PC-3 (cell line): ENCODE measurements at regions not wholly inside any gene's neighbourhood (a gene's known extent, or its start where the extent isn't known, plus 50 kb on each side); places are given as distances from the start of the nearest gene placed in this dataset.

Source experiments
- ATAC-seq: fragments of 200-7000 bp; cut with Tn5 transposase; 2 replicates; pipeline ENCODE4 v1.9.1; 2020; ENCODE audit warnings: mild to moderate bottlenecking, moderate library complexity
- BruUV-seq: library from RNA; stranded (reverse); fragments of 400-500 nt; replicated peaks from 2 replicates; lab custom pipeline; 2021; lab: Mats Ljungman, UMichigan
- CTCF ChIA-PET: fragments of 300-600 bp; sonication (Branson Sonifier 250); formaldehyde crosslinking; loops from one replicate; lab custom pipeline; 2022; ENCODE audit warnings: antibody characterized with exemption; lab: Charles Lee
- POLR2A ChIA-PET: fragments of 300-600 bp; sonication (Branson Sonifier 250); formaldehyde crosslinking; loops from one replicate; lab custom pipeline; 2022; ENCODE audit warnings: antibody characterized with exemption; ENCODE audit not compliant: unreplicated experiment; lab: Charles Lee
- DNase-seq: peaks from one replicate; pipeline ENCODE4 v3.0.0-alpha.2; 2015
- H2AFZ ChIP-seq: fragments of 300-600 bp; sonication (generic); 2 replicates; pipeline ENCODE4 v1.6.0; 2016; ENCODE audit warnings: antibody characterized with exemption, low read length
- H3F3A ChIP-seq: fragments of 300-600 bp; sonication (generic); one replicate; pipeline ENCODE4 v1.6.0; 2017; ENCODE audit warnings: antibody characterized with exemption, low read length, control low read depth, mild to moderate bottlenecking; ENCODE audit not compliant: unreplicated experiment
- H3K27ac ChIP-seq: fragments of 300-600 bp; sonication (generic); 2 replicates; pipeline ENCODE4 v1.5.1; 2016; ENCODE audit warnings: mild to moderate bottlenecking, low read length
- H3K27me3 ChIP-seq: fragments of 300-600 bp; sonication (generic); 2 replicates; pipeline ENCODE4 v1.6.1; 2016; ENCODE audit warnings: low read length, mixed read lengths
- H3K36me3 ChIP-seq: fragments of 300-600 bp; sonication (generic); 2 replicates; pipeline ENCODE4 v1.6.1; 2016; ENCODE audit warnings: low read depth, mixed run types, low read length, mixed read lengths
- H3K4me1 ChIP-seq: fragments of 300-600 bp; sonication (generic); 2 replicates; pipeline ENCODE4 v1.5.1; 2016; ENCODE audit warnings: low read length; ENCODE audit not compliant: insufficient read depth
- H3K4me2 ChIP-seq: fragments of 300-600 bp; sonication (generic); 2 replicates; pipeline ENCODE4 v1.6.0; 2016; ENCODE audit warnings: low read length
- H3K4me3 ChIP-seq: fragments of 300-600 bp; sonication (generic); 2 replicates; pipeline ENCODE4 v1.5.1; 2016; ENCODE audit warnings: mild to moderate bottlenecking, low read length, mixed read lengths
- H3K79me2 ChIP-seq: fragments of 300-600 bp; sonication (generic); 2 replicates; pipeline ENCODE4 v1.6.1; 2017; ENCODE audit warnings: low read length, mixed read lengths
- H3K9ac ChIP-seq: fragments of 300-600 bp; sonication (generic); 2 replicates; pipeline ENCODE4 v1.6.0; 2016; ENCODE audit warnings: mild to moderate bottlenecking, low read length
- H3K9me2 ChIP-seq: fragments of 300-600 bp; sonication (generic); replicated peaks from 2 replicates; pipeline ENCODE4 v1.6.1; 2016; ENCODE audit warnings: mixed run types, low read length, mixed read lengths
- H3K9me3 ChIP-seq: fragments of 300-600 bp; sonication (generic); 2 replicates; pipeline ENCODE4 v1.6.1; 2016; ENCODE audit warnings: low read length, mixed read lengths
- H4K20me1 ChIP-seq: fragments of 300-600 bp; sonication (generic); 2 replicates; pipeline ENCODE4 v1.6.1; 2016; ENCODE audit warnings: low read length, mixed read lengths
- CTCF ChIP-seq: fragments of 300-600 bp; sonication (generic); conservative IDR thresholded peaks from 2 replicates; pipeline ENCODE4 v1.5.1; 2017; ENCODE audit warnings: antibody characterized with exemption, low read depth, mild to moderate bottlenecking, low read length
- EZH2 ChIP-seq: fragments of 300-600 bp; sonication (generic); IDR thresholded peaks from one replicate; pipeline ENCODE4 v1.6.1; 2017; ENCODE audit warnings: antibody characterized with exemption, mild to moderate bottlenecking, low read length; ENCODE audit not compliant: unreplicated experiment
- EZH2phosphoT487 ChIP-seq: fragments of 300-600 bp; sonication (generic); IDR thresholded peaks from 2 replicates; pipeline ENCODE4 v1.6.1; 2018; ENCODE audit warnings: mild to moderate bottlenecking, antibody characterized with exemption, low read length, borderline replicate concordance
- intact Hi-C: fragments of 100-400 bp; cut with micrococcal nuclease; formaldehyde crosslinking; loops from 2 replicates; pipeline ENCODE4 v1.9.0; 2023

- Histone ChIP-seq H4K20me1 (no peaks in the 10 kb centered on the region), H3K27ac (no peak overlapping the region), H3K4me3 (no peak overlapping the region), H3K36me3 (no peaks in the 10 kb centered on the region), H3K9ac (no peak overlapping the region), H2AFZ (no peak overlapping the region), H3K9me2 (no peaks in the 10 kb centered on the region), H3K27me3 (no peaks in the 10 kb centered on the region), H3K9me3 (no peaks in the 10 kb centered on the region), H3K4me2 (no peak overlapping the region), H3F3A (no peaks in the 10 kb centered on the region), H3K4me1 (peaks cover 5% of the 10 kb centered on the region; the same call in 1 of the 2 replicates), H3K79me2 (no peaks in the 10 kb centered on the region)
- TF ChIP-seq CTCF (no peak), EZH2phosphoT487 (no peak), EZH2 (no peak)
- ATAC-seq, result no peak
- no peak for DNase-seq
- BruUV-seq, result no TSS peak
- ChIA-PET CTCF (no interaction called here), POLR2A (interaction anchor here (0.6 kb wide), 1 partner anchor 509 kb away, joined by 3 read pairs; no protein-coding TSS in a partner anchor)
- intact Hi-C loops, result no loop called here
These were observed 527.4 kb upstream of the IGFBP3 start for GRCh38 chr7:46448478-46448877.

GRCh38 chr7:46446151-46446550, 525.1 kb upstream of the IGFBP3 start:
- no TSS peak for BruUV-seq
- CTCF ChIA-PET, result interaction anchor here (0.6 kb wide), 1 partner anchor 69 kb away, joined by 3 read pairs; no protein-coding TSS in a partner anchor
- intact Hi-C loops, result no loop called here

More at GRCh38 chr7:46446151-46446550, 525.1 kb upstream of the IGFBP3 start:
- Histone ChIP-seq H3K9me3 (no peaks in the 10 kb centered on the region), H3K27me3 (no peaks in the 10 kb centered on the region), H3K4me2 (no peak overlapping the region), H2AFZ (no peak overlapping the region), H3K27ac (no peak overlapping the region), H3K9ac (no peak overlapping the region), H3F3A (no peaks in the 10 kb centered on the region), H3K4me3 (no peak overlapping the region), H3K36me3 (no peaks in the 10 kb centered on the region), H3K79me2 (no peaks in the 10 kb centered on the region), H3K4me1 (peaks cover 5% of the 10 kb centered on the region; the same call in 1 of the 2 replicates), H3K9me2 (no peaks in the 10 kb centered on the region), H4K20me1 (no peaks in the 10 kb centered on the region)
- TF ChIP-seq EZH2phosphoT487 (no peak), EZH2 (no peak), CTCF (no peak)
- DNase-seq (no peak), ATAC-seq (no peak)
- POLR2A ChIA-PET, result no interaction called here
